CD14-positive monocyte (primary cell): ENCODE measurements at regions not wholly inside any gene's neighbourhood (a gene's known extent, or its start where the extent isn't known, plus 50 kb on each side); places are given as distances from the start of the nearest gene placed in this dataset.
"Not testable (repeated sequence)": the region's sequence is repeated elsewhere in the genome, so short reads cannot be mapped to it uniquely, and the experiment has no call there.

Experiments used
- DNase-seq, 3 donors: peaks; one replicate each; pipeline ENCODE4 v3.0.0-alpha.2; 2011 to 2022
- H2AFZ ChIP-seq: 2 replicates; pipeline ENCODE4 v1.6.0; 2012; ENCODE audit warnings: mild to moderate bottlenecking, low read depth, low read length, inconsistent platforms; ENCODE audit not compliant: insufficient read depth, poor library complexity, severe bottlenecking
- H3K27ac ChIP-seq, 2 donors: 1 replicate in 1 of 2; 2 replicates in 1 of 2; pipeline ENCODE4 v1.5.1; 2012 to 2013; ENCODE audit warnings: low read length in 2 of 2, control low read depth in 1 of 2, inconsistent platforms in 1 of 2, low read depth in 1 of 2, mild to moderate bottlenecking in 1 of 2
- H3K27me3 ChIP-seq, 2 donors: one replicate each; pipeline versions ENCODE4 v1.6.0 to v1.6.1; 2011 to 2013; ENCODE audit warnings: low read length in 2 of 2; ENCODE audit not compliant: control insufficient read depth in 2 of 2, insufficient read depth in 2 of 2
- H3K36me3 ChIP-seq, 2 donors: replicated peaks in 1 of 2; 1 replicate in 1 of 2; 2 replicates in 1 of 2; pipeline versions ENCODE4 v1.5.1 to v1.6.1; 2012 to 2013; ENCODE audit warnings: low read length in 2 of 2, control low read depth in 1 of 2, inconsistent platforms in 1 of 2, mild to moderate bottlenecking in 1 of 2; ENCODE audit not compliant: insufficient read depth in 2 of 2, control insufficient read depth in 1 of 2
- H3K4me1 ChIP-seq, 2 donors: 1 replicate in 1 of 2; 2 replicates in 1 of 2; pipeline versions ENCODE4 v1.5.1 to v1.6.1; 2012 to 2013; ENCODE audit warnings: low read length in 2 of 2, control low read depth in 1 of 2, inconsistent platforms in 1 of 2, mild to moderate bottlenecking in 1 of 2, moderate library complexity in 1 of 2; ENCODE audit not compliant: insufficient read depth in 2 of 2, control insufficient read depth in 1 of 2
- H3K4me2 ChIP-seq: replicated peaks from 2 replicates; pipeline ENCODE3; 2012; ENCODE audit warnings: low read length, moderate library complexity, mild to moderate bottlenecking; ENCODE audit not compliant: poor library complexity, severe bottlenecking; ENCODE audit errors: extremely low read depth
- H3K4me3 ChIP-seq, 3 experiments: fragments of 200-600 bp in 1 of 3; sonication (generic) in 1 of 3; replicated peaks in 1 of 3; 1 replicate in 2 of 3; 2 replicates in 1 of 3; pipeline ENCODE4 v1.5.1; 2011 to 2013; ENCODE audit warnings: low read length in 3 of 3, mild to moderate bottlenecking in 3 of 3, control low read depth in 2 of 3, low read depth in 2 of 3, inconsistent platforms in 1 of 3, moderate library complexity in 1 of 3
- H3K79me2 ChIP-seq: 2 replicates; pipeline ENCODE4 v1.6.0; 2012; ENCODE audit warnings: mild to moderate bottlenecking, control low read depth, inconsistent platforms, low read length, moderate library complexity; ENCODE audit not compliant: insufficient read depth
- H3K9ac ChIP-seq: 2 replicates; pipeline ENCODE4 v1.6.0; 2017; ENCODE audit warnings: low read length, mild to moderate bottlenecking; ENCODE audit not compliant: insufficient read depth, poor library complexity, severe bottlenecking
- H3K9me3 ChIP-seq, 2 donors: replicated peaks in 1 of 2; 1 replicate in 1 of 2; 2 replicates in 1 of 2; pipeline versions ENCODE4 v1.5.1 to v1.6.1; 2012 to 2013; ENCODE audit warnings: low read length in 2 of 2, control low read depth in 1 of 2; ENCODE audit not compliant: control insufficient read depth in 1 of 2, insufficient read depth in 1 of 2
- H4K20me1 ChIP-seq: 2 replicates; pipeline ENCODE4 v1.6.0; 2012; ENCODE audit warnings: mild to moderate bottlenecking, low read length, control low read depth, moderate library complexity; ENCODE audit not compliant: insufficient read depth
- H3K27ac Mint-ChIP-seq, 7 donors: one replicate each; pipeline ENCODE4 v1.8.0; 2020; ENCODE audit warnings: mild to moderate bottlenecking in 7 of 7, mixed read lengths in 7 of 7, moderate library complexity in 6 of 7, inconsistent platforms in 2 of 7
- H3K27me3 Mint-ChIP-seq, 3 donors: one replicate each; pipeline ENCODE4 v1.8.0; 2021 to 2022; ENCODE audit warnings: low read depth in 3 of 3, mild to moderate bottlenecking in 3 of 3, mixed read lengths in 3 of 3, moderate library complexity in 3 of 3, inconsistent platforms in 1 of 3
- H3K36me3 Mint-ChIP-seq, 2 donors: one replicate each; pipeline ENCODE4 v1.8.0; 2020; ENCODE audit warnings: mixed read lengths in 2 of 2, inconsistent platforms in 1 of 2, mild to moderate bottlenecking in 1 of 2
- H3K4me1 Mint-ChIP-seq: one replicate; pipeline ENCODE4 v1.8.0; 2020; ENCODE audit warnings: mild to moderate bottlenecking, mixed read lengths
- H3K4me3 Mint-ChIP-seq, 2 donors: one replicate each; pipeline ENCODE4 v1.8.0; 2020; ENCODE audit warnings: mild to moderate bottlenecking in 2 of 2, mixed read lengths in 2 of 2, moderate library complexity in 1 of 2
- H3K9me3 Mint-ChIP-seq, 7 donors: one replicate each; pipeline ENCODE4 v1.8.0; 2020 to 2022; ENCODE audit warnings: mixed read lengths in 7 of 7, mild to moderate bottlenecking in 6 of 7, moderate library complexity in 6 of 7, inconsistent platforms in 2 of 7
- WGBS: methylation state at CpG from one replicate; pipeline ENCODE4 v1.1.5; 2013; ENCODE audit warnings: missing lambda C conversion rate; ENCODE audit not compliant: insufficient coverage; 5-methylcytosine and 5-hydroxymethylcytosine counted together
- intact Hi-C, 2 donors: fragments of 100-400 bp; cut with micrococcal nuclease; formaldehyde crosslinking; loops; one replicate each; pipeline versions ENCODE4 v1.15.0 to v1.15.1; 2023
- TF ChIP-seq, protein P1 (sequence below): fragments of 200-600 bp; IDR thresholded peaks from one replicate; pipeline ENCODE4 v1.8.0; 2022; ENCODE audit warnings: antibody characterized with exemption, mild to moderate bottlenecking

- no peak overlapping the region for H2AFZ ChIP-seq
- no peak overlapping the region for H3K4me2 ChIP-seq
- peaks cover 0 to 1% of the 10 kb centered on the region in 2 donors for H3K36me3 Mint-ChIP-seq
- DNase-seq = no peak
- no peak overlapping the region for H3K4me3 Mint-ChIP-seq
- no peak overlapping the region for H3K27ac Mint-ChIP-seq
- no peak overlapping the region for H3K27ac ChIP-seq
- no peaks in the 10 kb centered on the region for H3K79me2 ChIP-seq
- peaks cover 2 to 20% (median 15%) of the 10 kb centered on the region in 7 donors for H3K9me3 Mint-ChIP-seq
- intact Hi-C loops = no loop called here
- H3K9me3 ChIP-seq = peaks cover 0 to 11% of the 10 kb centered on the region in 2 donors
- no peaks in the 10 kb centered on the region for H4K20me1 ChIP-seq
- 90% methylated on average over 2 of the region's 6 CpGs for WGBS
- TF ChIP-seq, protein P1, sequence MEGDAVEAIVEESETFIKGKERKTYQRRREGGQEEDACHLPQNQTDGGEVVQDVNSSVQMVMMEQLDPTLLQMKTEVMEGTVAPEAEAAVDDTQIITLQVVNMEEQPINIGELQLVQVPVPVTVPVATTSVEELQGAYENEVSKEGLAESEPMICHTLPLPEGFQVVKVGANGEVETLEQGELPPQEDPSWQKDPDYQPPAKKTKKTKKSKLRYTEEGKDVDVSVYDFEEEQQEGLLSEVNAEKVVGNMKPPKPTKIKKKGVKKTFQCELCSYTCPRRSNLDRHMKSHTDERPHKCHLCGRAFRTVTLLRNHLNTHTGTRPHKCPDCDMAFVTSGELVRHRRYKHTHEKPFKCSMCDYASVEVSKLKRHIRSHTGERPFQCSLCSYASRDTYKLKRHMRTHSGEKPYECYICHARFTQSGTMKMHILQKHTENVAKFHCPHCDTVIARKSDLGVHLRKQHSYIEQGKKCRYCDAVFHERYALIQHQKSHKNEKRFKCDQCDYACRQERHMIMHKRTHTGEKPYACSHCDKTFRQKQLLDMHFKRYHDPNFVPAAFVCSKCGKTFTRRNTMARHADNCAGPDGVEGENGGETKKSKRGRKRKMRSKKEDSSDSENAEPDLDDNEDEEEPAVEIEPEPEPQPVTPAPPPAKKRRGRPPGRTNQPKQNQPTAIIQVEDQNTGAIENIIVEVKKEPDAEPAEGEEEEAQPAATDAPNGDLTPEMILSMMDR = no peak
- H3K4me3 ChIP-seq = no peak overlapping the region
- no peaks in the 10 kb centered on the region for H3K4me1 Mint-ChIP-seq
- no peaks in the 10 kb centered on the region for H3K4me1 ChIP-seq
- H3K36me3 ChIP-seq = no peaks in the 10 kb centered on the region
- no peak overlapping the region for H3K9ac ChIP-seq
- H3K27me3 ChIP-seq = no peaks in the 10 kb centered on the region
- H3K27me3 Mint-ChIP-seq = peaks cover 0 to 6% (median 4%) of the 10 kb centered on the region in 3 donors
Observed at GRCh38 chr5:173680660-173681242, 64.3 kb upstream of the BOD1 start.

DNA sequence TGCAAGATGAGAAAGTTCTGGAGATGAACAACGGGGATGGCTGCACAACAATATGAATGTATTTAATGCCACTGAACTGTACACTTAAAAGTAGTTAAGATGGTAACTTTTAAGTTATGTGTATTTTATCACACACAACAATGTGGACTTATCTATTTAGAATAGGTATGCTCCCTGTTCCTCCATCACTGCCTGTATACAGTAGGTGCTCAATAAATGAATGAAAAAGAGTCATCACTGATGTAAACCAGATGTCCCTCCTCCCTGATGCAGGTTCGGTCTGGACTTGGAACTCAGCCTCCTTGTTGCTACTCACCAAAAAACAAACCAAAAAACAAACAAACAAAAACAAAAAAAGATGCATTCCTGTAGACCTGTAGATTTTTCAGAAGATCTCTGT is 65.9 kb upstream of the BOD1 start:
- intact Hi-C loops = no loop called here
- TF ChIP-seq, protein P1 = no peak
- no peaks in the 10 kb centered on the region for H3K79me2 ChIP-seq
- Mint-ChIP-seq H3K27me3 (peaks cover 0 to 6% (median 4%) of the 10 kb centered on the region in 3 donors), H3K27ac (no peak overlapping the region), H3K9me3 (peaks cover 2 to 20% (median 15%) of the 10 kb centered on the region in 7 donors), H3K36me3 (peaks cover 0 to 1% of the 10 kb centered on the region in 2 donors), H3K4me1 (no peaks in the 10 kb centered on the region), H3K4me3 (no peak overlapping the region)
- no peaks in the 10 kb centered on the region for H3K27me3 ChIP-seq
- no peaks in the 10 kb centered on the region for H4K20me1 ChIP-seq
- no peaks in the 10 kb centered on the region for H3K4me1 ChIP-seq
- peaks cover 0 to 11% of the 10 kb centered on the region in 2 donors for H3K9me3 ChIP-seq
- H3K36me3 ChIP-seq = no peaks in the 10 kb centered on the region
- no peak for DNase-seq
- H3K27ac ChIP-seq = no peak overlapping the region
- H3K4me2 ChIP-seq = no peak overlapping the region
- no peak overlapping the region for H3K4me3 ChIP-seq
- no CpG with 5 or more reads among the region's 2 CpGs for WGBS
- no peak overlapping the region for H2AFZ ChIP-seq
- no peak overlapping the region for H3K9ac ChIP-seq

GRCh38 chr5:173684535-173684934 is 68.1 kb upstream of the BOD1 start:
- H4K20me1 ChIP-seq, intact Hi-C loops, H3K27ac ChIP-seq, H3K4me1 Mint-ChIP-seq, H3K27me3 Mint-ChIP-seq, H3K4me3 Mint-ChIP-seq, H3K27me3 ChIP-seq, H3K27ac Mint-ChIP-seq, H3K9ac ChIP-seq, H3K4me3 ChIP-seq, H3K4me2 ChIP-seq, H2AFZ ChIP-seq, DNase-seq, H3K36me3 Mint-ChIP-seq, H3K79me2 ChIP-seq, H3K4me1 ChIP-seq, H3K36me3 ChIP-seq: not testable (repeated sequence)
- WGBS = 97% methylated on average over 4 of the region's 5 CpGs
- H3K9me3 Mint-ChIP-seq = peaks cover 2 to 19% (median 11%) of the 10 kb centered on the region in 7 donors
- H3K9me3 ChIP-seq = peaks cover 0 to 11% of the 10 kb centered on the region in 2 donors
